Neural cell (in vitro differentiated cells): ENCODE measurements at regions not wholly inside any gene's neighbourhood (a gene's known extent, or its start where the extent isn't known, plus 50 kb on each side); places are given as distances from the start of the nearest gene placed in this dataset.
A peak's percentile ranks its signal among the peaks of the same experiment; 100 is the strongest.

ENCODE experiments used
- H2AFZ ChIP-seq: fragments of 200-600, 300-800 bp; sonication (generic), shearing (Covaris generic); 2 replicates; pipeline ENCODE4 v1.6.0; 2014; ENCODE audit warnings: low read depth, mild to moderate bottlenecking, antibody characterized with exemption, low read length, moderate library complexity
- H3F3A ChIP-seq: fragments of 200-600 bp; shearing (Covaris generic); 2 replicates; pipeline ENCODE4 v1.6.1; 2016; ENCODE audit warnings: mild to moderate bottlenecking, moderate library complexity, mixed read lengths, antibody characterized with exemption, low read length; ENCODE audit not compliant: insufficient read depth, poor library complexity, severe bottlenecking
- H3K27ac ChIP-seq: fragments of 200-600, 300-800 bp; sonication (generic), shearing (Covaris generic); 2 replicates; pipeline ENCODE4 v1.5.1; 2014; ENCODE audit warnings: mild to moderate bottlenecking, low read length, moderate library complexity
- H3K27me3 ChIP-seq: fragments of 300-800, 200-600 bp; sonication (generic), shearing (Covaris generic); 2 replicates; pipeline ENCODE4 v1.6.0; 2014; ENCODE audit warnings: mild to moderate bottlenecking, low read depth, low read length, moderate library complexity; ENCODE audit not compliant: insufficient read depth
- H3K36me3 ChIP-seq: fragments of 300-800, 200-600 bp; sonication (generic), shearing (Covaris generic); 2 replicates; pipeline ENCODE4 v1.5.1; 2014; ENCODE audit warnings: mild to moderate bottlenecking, antibody characterized with exemption, low read length, moderate library complexity; ENCODE audit not compliant: insufficient read depth
- H3K4me2 ChIP-seq: fragments of 300-800, 200-600 bp; sonication (generic), shearing (Covaris generic); 2 replicates; pipeline ENCODE4 v1.6.0; 2014; ENCODE audit warnings: mild to moderate bottlenecking, low read length
- H3K4me3 ChIP-seq: fragments of 300-800, 200-600 bp; sonication (generic), shearing (Covaris generic); 2 replicates; pipeline ENCODE4 v1.5.1; 2014; ENCODE audit warnings: mild to moderate bottlenecking, low read length, moderate library complexity
- H3K79me2 ChIP-seq: fragments of 200-600 bp; shearing (Covaris generic); replicated peaks from 2 replicates; pipeline ENCODE4 v1.6.0; 2014; ENCODE audit warnings: mild to moderate bottlenecking, low read length, moderate library complexity; ENCODE audit not compliant: insufficient read depth
- H3K9ac ChIP-seq: fragments of 300-800, 200-600 bp; sonication (generic), shearing (Covaris generic); 2 replicates; pipeline ENCODE4 v1.6.1; 2016; ENCODE audit warnings: mild to moderate bottlenecking, low read length, mixed read lengths
- H3K9me2 ChIP-seq: fragments of 200-600 bp; shearing (Covaris generic); 2 replicates; pipeline ENCODE4 v1.6.1; 2016; ENCODE audit warnings: mild to moderate bottlenecking, low read length, mixed read lengths; ENCODE audit not compliant: insufficient read depth
- H3K9me3 ChIP-seq: fragments of 200-600, 300-800 bp; sonication (generic), shearing (Covaris generic); 2 replicates; pipeline ENCODE4 v1.6.1; 2016; ENCODE audit warnings: mild to moderate bottlenecking, mixed run types, low read length, moderate library complexity, mixed read lengths
- H4K20me1 ChIP-seq: fragments of 200-600 bp; shearing (Covaris generic); 2 replicates; pipeline ENCODE4 v1.6.1; 2016; ENCODE audit warnings: mild to moderate bottlenecking, mixed run types; ENCODE audit not compliant: insufficient read depth
- CTCF ChIP-seq: fragments of 450-650 bp; IDR thresholded peaks from 2 replicates; pipeline ENCODE4 v1.5.1; 2014; ENCODE audit warnings: antibody characterized with exemption, mild to moderate bottlenecking, moderate library complexity; ENCODE audit not compliant: poor library complexity, severe bottlenecking
- EP300 ChIP-seq: fragments of 450-650 bp; conservative IDR thresholded peaks from 2 replicates; pipeline ENCODE4 v1.6.1; 2014; ENCODE audit warnings: antibody characterized with exemption, mild to moderate bottlenecking, moderate library complexity; ENCODE audit not compliant: poor library complexity, severe bottlenecking
- EZH2 ChIP-seq: fragments of 200-600, 300-800 bp; shearing (Covaris generic), sonication (generic); IDR thresholded peaks from 2 replicates; pipeline ENCODE4 v1.6.1; 2014; ENCODE audit warnings: antibody characterized with exemption, low read length, borderline replicate concordance, mild to moderate bottlenecking; ENCODE audit not compliant: insufficient read depth, poor library complexity, severe bottlenecking
- MXI1 ChIP-seq: fragments of 450-650 bp; conservative IDR thresholded peaks from 2 replicates; pipeline ENCODE4 v1.6.1; 2014; ENCODE audit warnings: antibody characterized with exemption, mild to moderate bottlenecking; ENCODE audit not compliant: poor library complexity, severe bottlenecking
- POLR2AphosphoS5 ChIP-seq: IDR thresholded peaks from 2 replicates; pipeline ENCODE4 v1.6.1; 2012
- RAD21 ChIP-seq: fragments of 450-650 bp; conservative IDR thresholded peaks from 2 replicates; pipeline ENCODE4 v1.6.1; 2014; ENCODE audit warnings: antibody characterized with exemption, mild to moderate bottlenecking, moderate library complexity
- REST ChIP-seq: IDR thresholded peaks from 2 replicates; pipeline ENCODE4 v1.6.1; 2012; ENCODE audit warnings: borderline replicate concordance
- SMC3 ChIP-seq: fragments of 450-650 bp; conservative IDR thresholded peaks from 2 replicates; pipeline ENCODE4 v1.6.1; 2014; ENCODE audit warnings: antibody characterized with exemption, mild to moderate bottlenecking, moderate library complexity; ENCODE audit not compliant: poor library complexity
- TAF1 ChIP-seq: IDR thresholded peaks from 2 replicates; pipeline ENCODE4 v1.6.1; 2012; ENCODE audit warnings: low read depth

GRCh38 chr2:120587279-120587996, 148.2 kb upstream of the GLI2 start:
- Histone ChIP-seq H3K9ac (no peak overlapping the region), H3K4me2 (no peak overlapping the region), H3K27me3 (peaks cover 73% of the 10 kb centered on the region)

GRCh38 chr2:120587997-120588336, 147.7 kb upstream of the GLI2 start:
- Histone ChIP-seq H3K9ac (no peak overlapping the region), H3K4me3 (no peak overlapping the region), H2AFZ (no peak overlapping the region), H4K20me1 (no peaks in the 10 kb centered on the region), H3K9me2 (no peaks in the 10 kb centered on the region), H3K27ac (no peak overlapping the region), H3F3A (no peaks in the 10 kb centered on the region), H3K79me2 (no peaks in the 10 kb centered on the region), H3K36me3 (no peaks in the 10 kb centered on the region), H3K27me3 (peaks cover 68% of the 10 kb centered on the region), H3K4me2 (no peak overlapping the region), H3K9me3 (peaks cover under 1% of the 10 kb centered on the region)
- no peak for TF ChIP-seq MXI1
- no peak for TF ChIP-seq POLR2AphosphoS5
- no peak for TF ChIP-seq TAF1
- TF ChIP-seq EZH2 = no peak
- no peak for TF ChIP-seq REST
- no peak for TF ChIP-seq EP300

More at GRCh38 chr2:120587279-120587996, 148.2 kb upstream of the GLI2 start:
- no peak for TF ChIP-seq RAD21
- no peak for TF ChIP-seq SMC3
- no peak for TF ChIP-seq EP300
- TF ChIP-seq MXI1 = no peak
- no peak for TF ChIP-seq REST
- TF ChIP-seq CTCF = no peak
- H4K20me1 ChIP-seq = no peaks in the 10 kb centered on the region
- H3K36me3 ChIP-seq = no peaks in the 10 kb centered on the region
- no peaks in the 10 kb centered on the region for H3K9me2 ChIP-seq
- H3K4me3 ChIP-seq = peak overlapping the region; percentile 41
- peaks cover 4% of the 10 kb centered on the region for H3K9me3 ChIP-seq
- H3K79me2 ChIP-seq = no peaks in the 10 kb centered on the region
- no peak overlapping the region for H3K27ac ChIP-seq
- no peak overlapping the region for H2AFZ ChIP-seq
- H3F3A ChIP-seq = no peaks in the 10 kb centered on the region
